ENCODE measurements at regions not wholly inside any gene's neighbourhood (a gene's known extent, or its start where the extent isn't known, plus 50 kb on each side); places are given as distances from the start of the nearest gene placed in this dataset.

- DNase-seq (peak in 1 of 5 donors; percentile 9), FAIRE-seq (no peak)
- H3K27ac ChIP-seq (ENCODE audit: low read depth in 2 of 2, low read length in 2 of 2) = no peak overlapping the region
- no peak overlapping the region for H3K9ac ChIP-seq (ENCODE audit: low read length in 3 of 3)
- no peaks in the 10 kb centered on the region for H3K9me3 ChIP-seq (ENCODE audit: control insufficient read depth in 2 of 3, insufficient read depth in 1 of 3, low read length in 3 of 3)
- intact Hi-C loops (cut with DNase I) = no loop called here
- no peaks in the 10 kb centered on the region for H3K4me1 ChIP-seq (ENCODE audit: control insufficient read depth in 2 of 3, insufficient read depth in 2 of 3, low read depth in 1 of 3, low read length in 3 of 3)
- H3K4me3 ChIP-seq (ENCODE audit: low read length in 3 of 3) = no peak overlapping the region
- TF ChIP-seq CTCF (IDR thresholded peaks at IDR 0.05; ENCODE audit: borderline replicate concordance, extremely low read depth, insufficient read depth) = no peak
- no peaks in the 10 kb centered on the region for H3K36me3 ChIP-seq (ENCODE audit: control insufficient read depth in 2 of 3, insufficient read depth in 3 of 3, low read length in 3 of 3)
- no peaks in the 10 kb centered on the region for H3K27me3 ChIP-seq (ENCODE audit: control insufficient read depth, insufficient read depth, low read length)
These were observed 159.6 kb upstream of the SMIM21 start for GRCh38 chr18:75587131-75587530.

- H3K27me3 ChIP-seq (ENCODE audit: control insufficient read depth, insufficient read depth, low read length) = no peaks in the 10 kb centered on the region
- H3K9ac ChIP-seq (ENCODE audit: low read length in 3 of 3) = no peak overlapping the region
- no peak overlapping the region for H3K4me3 ChIP-seq (ENCODE audit: low read length in 3 of 3)
- peak in 1 of 5 donors; percentile 13 for DNase-seq
- no peak for FAIRE-seq
- TF ChIP-seq CTCF (IDR thresholded peaks at IDR 0.05; ENCODE audit: borderline replicate concordance, extremely low read depth, insufficient read depth) = no peak
- no peaks in the 10 kb centered on the region for H3K9me3 ChIP-seq (ENCODE audit: control insufficient read depth in 2 of 3, insufficient read depth in 1 of 3, low read length in 3 of 3)
- no peak overlapping the region for H3K27ac ChIP-seq (ENCODE audit: low read depth in 2 of 2, low read length in 2 of 2)
- no peaks in the 10 kb centered on the region for H3K4me1 ChIP-seq (ENCODE audit: control insufficient read depth in 2 of 3, insufficient read depth in 2 of 3, low read depth in 1 of 3, low read length in 3 of 3)
- intact Hi-C loops (cut with DNase I) = no loop called here
- H3K36me3 ChIP-seq (ENCODE audit: control insufficient read depth in 2 of 3, insufficient read depth in 3 of 3, low read length in 3 of 3) = no peaks in the 10 kb centered on the region
These were observed 158.8 kb upstream of the SMIM21 start for GRCh38 chr18:75586130-75586889.

- Histone ChIP-seq H3K27me3 (ENCODE audit: control insufficient read depth, insufficient read depth, low read length) (no peaks in the 10 kb centered on the region), H3K36me3 (ENCODE audit: control insufficient read depth in 2 of 3, insufficient read depth in 3 of 3, low read length in 3 of 3) (no peaks in the 10 kb centered on the region), H3K9ac (ENCODE audit: low read length in 3 of 3) (no peak overlapping the region), H3K4me1 (ENCODE audit: control insufficient read depth in 2 of 3, insufficient read depth in 2 of 3, low read depth in 1 of 3, low read length in 3 of 3) (no peaks in the 10 kb centered on the region), H3K27ac (ENCODE audit: low read depth in 2 of 2, low read length in 2 of 2) (no peak overlapping the region), H3K9me3 (ENCODE audit: control insufficient read depth in 2 of 3, insufficient read depth in 1 of 3, low read length in 3 of 3) (no peaks in the 10 kb centered on the region), H3K4me3 (ENCODE audit: low read length in 3 of 3) (no peak overlapping the region)
- FAIRE-seq = no peak
- intact Hi-C loops (cut with DNase I) = no loop called here
- TF ChIP-seq CTCF (IDR thresholded peaks at IDR 0.05; ENCODE audit: borderline replicate concordance, extremely low read depth, insufficient read depth) = no peak
- DNase-seq = no peak
These were observed 155.4 kb upstream of the SMIM21 start for GRCh38 chr18:75582940-75583339.

All from kidney (tissue), 13 donors.